HTR-8/SVneo (cell line): ENCODE measurements at regions not wholly inside any gene's neighbourhood (a gene's known extent, or its start where the extent isn't known, plus 50 kb on each side); places are given as distances from the start of the nearest gene placed in this dataset.

Source experiments
- DNase-seq: peaks from one replicate; pipeline ENCODE4 v3.0.0; 2011; ENCODE audit warnings: low spot score, mixed read lengths; ENCODE audit not compliant: insufficient read length
- FAIRE-seq: peaks from 2 replicates; lab custom pipeline; 2011; peaks lifted over from hg19 to GRCh38; lab: Jason Lieb, UNC

DNA sequence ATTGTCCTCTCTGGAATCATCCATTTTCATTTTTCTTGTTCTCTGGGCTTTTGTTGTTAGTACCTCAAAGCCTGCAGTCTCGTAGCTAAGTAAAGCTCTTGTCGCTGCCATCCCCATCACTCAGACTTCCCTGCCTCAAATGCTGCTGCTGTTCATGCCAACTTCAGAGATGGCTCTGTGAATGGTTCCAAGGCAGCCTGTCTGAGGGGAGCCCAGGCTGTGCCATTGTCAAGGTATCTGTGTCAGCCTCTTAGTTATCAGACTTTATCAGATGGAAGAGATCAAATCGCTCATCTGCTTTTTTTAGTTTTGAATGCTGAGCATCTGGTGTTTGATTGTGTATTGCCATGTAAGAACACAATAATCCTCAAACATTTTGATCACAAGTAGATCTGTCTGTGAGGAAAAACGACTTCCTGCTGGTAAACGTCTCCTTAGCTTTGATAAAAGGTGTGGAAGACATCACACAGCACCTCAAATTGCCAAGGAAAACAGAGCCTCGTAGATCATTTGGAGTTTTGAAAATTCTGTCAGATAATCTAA, 304.2 kb upstream of the ZC3H12C start:
- DNase-seq (no peak), FAIRE-seq (no peak)

DNA sequence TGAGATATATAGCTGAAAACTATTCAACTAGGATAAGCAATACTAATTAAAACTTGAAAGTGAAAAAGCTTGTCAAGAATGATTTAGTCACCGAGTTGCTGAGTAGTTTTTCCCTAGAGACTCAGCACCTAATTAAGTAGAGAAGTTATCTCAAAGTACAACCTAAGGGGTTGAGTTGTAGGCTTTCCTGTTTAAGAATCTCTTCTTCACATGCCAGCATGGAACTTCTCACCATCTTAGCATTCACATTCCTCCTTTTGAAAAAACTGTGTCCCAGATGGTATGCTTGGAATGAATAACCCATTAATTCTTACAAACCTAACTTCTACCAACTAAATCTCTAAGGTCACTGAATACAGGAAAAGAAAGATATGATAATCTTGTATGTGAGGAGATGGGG, 303.3 kb upstream of the ZC3H12C start:
- DNase-seq = no peak

DNA sequence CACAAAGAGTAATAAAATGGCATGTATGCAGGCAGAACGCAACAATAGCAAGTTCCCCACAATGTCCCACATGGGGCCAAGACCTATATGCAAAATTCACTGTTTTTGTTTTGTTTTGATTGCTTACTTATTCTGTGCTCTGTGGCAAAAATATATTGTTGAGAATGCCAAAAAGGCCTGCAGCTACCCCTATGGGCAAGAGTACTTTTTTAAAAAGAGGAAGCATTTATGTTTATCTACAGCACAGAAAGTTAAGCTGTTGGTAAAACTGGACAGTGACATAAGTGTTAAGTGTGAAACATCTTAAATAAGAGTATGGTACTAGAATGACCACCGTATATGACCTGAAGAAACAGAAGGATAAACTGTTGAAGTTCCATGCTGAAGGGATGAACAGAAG, 301.9 kb upstream of the ZC3H12C start:
- DNase-seq (no peak), FAIRE-seq (no peak)

More for the DNA sequence above, 303.3 kb upstream of the ZC3H12C start:
- FAIRE-seq = no peak

DNA sequence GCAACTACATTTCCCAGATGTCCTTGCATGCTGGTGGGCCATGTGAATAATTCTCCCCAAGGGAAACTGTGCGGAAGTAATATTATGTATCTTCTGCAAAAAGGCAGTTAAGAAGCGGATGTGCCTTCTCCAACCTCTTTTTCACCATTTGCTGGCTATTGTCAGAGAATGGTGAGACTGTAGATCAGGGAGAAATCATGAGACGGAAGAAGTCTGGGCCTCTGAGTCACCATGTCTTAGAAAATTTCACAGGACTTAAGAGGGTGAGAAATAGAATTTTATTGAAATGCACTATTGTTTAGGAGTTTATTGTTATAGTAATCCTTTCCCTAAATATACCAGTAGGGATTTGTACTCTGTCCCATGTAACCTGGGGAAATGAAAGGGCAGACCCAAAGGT, 298.7 kb upstream of the ZC3H12C start:
- FAIRE-seq = no peak
- DNase-seq = no peak

DNA sequence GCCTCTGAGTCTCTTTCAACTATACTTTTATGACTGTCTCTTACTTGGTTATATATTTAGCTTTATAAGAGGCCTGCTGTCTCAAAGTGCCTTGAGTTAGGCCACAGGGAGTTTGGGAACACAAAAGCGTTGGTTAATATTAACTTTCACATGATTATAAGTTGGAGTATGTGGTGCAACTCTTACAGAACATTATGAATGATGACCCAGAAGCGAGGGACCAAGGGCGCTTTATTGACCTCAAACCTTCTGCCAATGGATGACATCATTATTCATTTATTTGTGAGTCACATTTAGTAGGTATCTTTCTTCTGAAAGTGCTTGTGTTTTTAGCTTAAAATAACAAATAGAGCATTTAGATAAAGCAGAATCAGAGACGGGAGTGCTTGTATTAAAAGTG, 298.0 kb upstream of the ZC3H12C start:
- no peak for DNase-seq
- no peak for FAIRE-seq

DNA sequence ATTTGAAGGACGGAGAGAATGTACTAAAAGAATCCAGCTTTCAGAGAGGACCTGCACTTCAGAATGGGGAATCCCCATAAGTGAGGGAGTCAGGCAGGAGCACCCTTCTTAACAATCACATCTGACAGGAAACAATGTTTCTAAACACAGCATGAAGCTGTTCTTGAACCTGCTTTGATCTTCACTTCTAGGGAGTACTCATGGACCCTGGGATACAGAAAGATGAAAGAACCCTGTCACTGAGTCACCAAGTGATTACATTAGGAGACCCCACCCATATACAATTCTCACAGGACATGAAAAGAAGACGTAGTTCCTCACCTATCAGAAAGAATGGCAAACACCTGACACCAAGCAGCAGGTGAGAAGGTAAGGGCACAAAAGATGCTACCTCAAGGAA, 296.9 kb upstream of the ZC3H12C start:
- no peak for FAIRE-seq

DNA sequence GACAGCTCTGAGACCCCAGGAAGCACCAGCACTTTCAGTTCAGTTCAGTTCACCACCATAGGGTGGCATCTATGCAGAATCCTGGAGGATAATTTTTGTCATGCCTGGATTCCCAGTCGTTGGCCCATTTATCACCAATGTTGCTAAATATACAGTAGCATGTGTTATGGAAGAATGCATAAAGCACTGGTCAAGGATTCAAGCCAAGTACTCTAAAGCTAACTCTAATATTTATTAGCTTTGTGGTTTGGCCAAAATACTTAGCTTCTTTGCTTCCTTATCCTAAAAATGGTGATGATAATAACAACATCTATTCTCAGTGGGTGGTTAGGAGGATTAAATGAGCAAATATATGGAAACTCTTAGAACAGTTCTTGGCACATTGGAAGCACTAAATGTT, 294.7 kb upstream of the ZC3H12C start:
- peak; percentile 46 for FAIRE-seq
- DNase-seq = no peak

More for the DNA sequence above, 296.9 kb upstream of the ZC3H12C start:
- no peak for DNase-seq

DNA sequence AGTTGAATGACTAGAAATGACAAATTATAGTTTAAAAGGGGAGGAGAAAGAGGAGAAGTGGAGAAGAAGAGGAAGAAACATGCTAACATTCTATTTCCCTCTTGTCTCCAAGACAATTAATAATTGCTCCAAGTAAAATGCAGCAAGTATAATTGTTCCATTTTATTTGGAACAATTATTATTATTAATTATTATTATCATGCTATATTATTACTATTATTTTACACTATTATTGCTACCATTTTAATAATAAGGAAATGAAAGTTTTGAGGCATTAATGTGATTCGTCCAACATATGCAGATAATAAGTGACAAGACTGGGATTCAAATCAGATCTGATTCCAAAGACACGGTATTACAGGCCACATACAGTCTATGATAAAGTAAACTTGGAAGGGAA, 293.6 kb upstream of the ZC3H12C start:
- FAIRE-seq = no peak
- no peak for DNase-seq

DNA sequence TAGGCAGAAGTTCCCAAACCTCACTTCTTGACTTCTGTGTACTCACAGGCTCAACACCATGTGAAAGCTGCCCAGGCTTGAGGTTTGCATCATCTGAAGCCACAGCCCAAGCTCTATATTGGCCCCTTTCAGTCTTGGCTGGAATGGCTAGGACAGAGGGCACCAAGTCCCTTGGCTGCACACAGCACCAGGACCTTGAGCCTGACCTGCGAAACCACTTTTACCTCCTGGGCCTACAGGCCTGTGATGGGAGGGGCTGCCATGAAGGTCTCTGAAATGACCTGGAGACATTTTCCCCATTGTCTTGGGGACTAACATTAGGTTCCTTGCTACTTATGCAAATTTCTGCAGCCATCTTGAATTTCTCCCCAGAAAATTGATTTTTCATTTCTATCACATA, 288.3 kb upstream of the ZC3H12C start:
- DNase-seq = no peak
- FAIRE-seq = no peak

DNA sequence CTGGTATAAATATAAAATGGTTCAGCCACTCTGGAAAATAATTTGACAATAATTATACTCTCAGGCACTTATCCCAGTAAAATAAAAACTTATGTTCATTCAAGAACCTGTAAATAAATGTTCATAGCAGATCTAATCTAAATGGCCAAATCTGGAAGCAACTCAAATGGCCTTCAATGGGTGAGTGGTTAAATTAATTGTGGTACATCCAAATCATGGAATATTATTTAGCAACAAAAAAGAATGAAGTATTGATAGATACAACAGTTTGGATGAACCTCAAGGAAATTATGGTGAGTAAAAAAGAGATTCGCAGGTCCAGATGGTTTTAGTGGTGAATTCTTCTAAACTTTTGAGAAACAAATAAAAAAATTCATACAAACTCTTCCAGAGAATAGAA, 287.0 kb upstream of the ZC3H12C start:
- DNase-seq = no peak
- FAIRE-seq = no peak

DNA sequence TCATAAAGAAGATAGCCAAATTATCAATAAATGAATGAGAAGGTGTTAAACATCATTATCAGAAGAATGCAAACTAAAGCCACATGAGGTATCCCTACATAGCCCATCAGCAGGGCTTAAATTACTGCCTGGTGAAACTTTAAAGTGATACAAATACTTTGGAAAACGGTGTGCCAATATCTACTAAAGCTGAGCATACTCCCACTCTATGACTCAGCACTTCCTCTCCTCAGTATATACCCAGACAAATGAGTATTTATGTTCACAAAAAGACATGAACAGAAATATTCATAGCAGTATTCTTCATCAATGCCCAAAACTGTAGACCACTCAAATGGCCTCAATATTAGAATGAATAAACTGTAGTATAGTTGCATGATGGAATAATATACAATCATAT, 284.6 kb upstream of the ZC3H12C start:
- DNase-seq (no peak), FAIRE-seq (no peak)

DNA sequence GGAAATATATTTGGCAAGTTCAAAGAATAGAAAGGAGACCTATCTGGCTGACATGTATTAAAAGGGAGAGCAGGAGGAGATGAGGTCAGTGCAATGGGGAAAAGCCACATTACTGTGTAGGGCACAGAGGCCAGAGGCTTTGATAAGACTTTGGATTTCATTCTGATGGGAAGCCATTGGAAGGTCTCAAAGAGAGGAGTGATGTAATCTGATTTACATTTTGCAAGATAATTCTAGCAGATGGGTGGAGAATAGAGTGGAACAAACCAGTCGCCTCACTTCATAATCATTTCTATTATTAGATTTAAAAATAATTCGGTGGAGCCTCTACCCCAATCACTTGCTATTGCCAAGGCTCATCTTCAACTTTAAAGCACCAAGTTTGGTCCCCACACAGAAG, 278.4 kb upstream of the ZC3H12C start:
- no peak for FAIRE-seq

DNA sequence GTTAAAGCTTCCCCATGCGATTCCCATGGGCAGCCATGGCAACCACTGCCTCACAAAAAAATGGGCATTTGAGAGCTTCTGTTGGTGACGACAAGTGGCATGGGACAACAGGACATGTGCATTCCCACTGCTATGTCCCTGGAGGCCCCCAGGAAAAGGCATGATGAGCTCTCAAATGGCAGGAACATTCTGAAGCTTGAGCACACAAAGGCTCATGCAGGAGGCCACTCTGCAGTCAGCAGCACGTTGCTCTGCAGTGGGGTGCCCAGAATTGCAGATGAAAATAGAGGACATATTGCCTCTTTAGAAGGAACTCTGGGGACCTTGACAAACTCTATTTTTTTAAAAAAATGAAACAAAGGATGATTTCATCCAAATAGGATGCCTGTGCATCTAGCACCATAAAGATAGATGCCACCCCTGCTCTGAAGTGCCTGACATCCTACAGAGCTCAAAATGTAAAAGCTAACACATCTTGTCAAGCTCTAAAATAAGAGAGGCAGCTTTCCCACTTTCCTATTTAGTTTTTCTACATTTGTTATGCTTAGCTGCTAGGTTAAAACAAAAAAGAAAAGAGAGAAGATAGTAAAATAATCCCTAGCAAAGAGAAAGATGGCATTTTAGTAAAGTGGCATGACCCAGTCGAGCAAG, 277.6 kb upstream of the ZC3H12C start:
- no peak for FAIRE-seq
- no peak for DNase-seq

More for the DNA sequence above, 278.4 kb upstream of the ZC3H12C start:
- DNase-seq = no peak

DNA sequence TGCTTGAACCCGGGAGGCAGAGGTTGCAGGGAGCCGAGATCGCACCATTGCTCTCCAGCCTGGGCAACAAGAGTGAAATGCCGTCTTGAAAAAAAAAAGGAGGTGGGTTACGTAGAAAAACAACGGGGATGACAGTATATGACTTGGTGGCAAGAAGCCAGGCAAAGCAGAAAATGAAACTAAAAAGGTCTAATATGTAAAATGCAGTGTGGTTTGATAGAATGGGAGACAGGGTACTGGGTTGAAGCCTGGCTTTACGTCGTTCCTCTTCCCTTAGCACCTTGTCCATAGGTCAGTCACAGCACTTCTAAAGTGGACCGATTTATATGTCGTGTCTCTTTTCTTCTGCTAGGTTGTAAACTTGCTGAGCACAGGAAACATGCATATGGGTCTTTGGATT, 274.9 kb upstream of the ZC3H12C start:
- no peak for FAIRE-seq
- no peak for DNase-seq

DNA sequence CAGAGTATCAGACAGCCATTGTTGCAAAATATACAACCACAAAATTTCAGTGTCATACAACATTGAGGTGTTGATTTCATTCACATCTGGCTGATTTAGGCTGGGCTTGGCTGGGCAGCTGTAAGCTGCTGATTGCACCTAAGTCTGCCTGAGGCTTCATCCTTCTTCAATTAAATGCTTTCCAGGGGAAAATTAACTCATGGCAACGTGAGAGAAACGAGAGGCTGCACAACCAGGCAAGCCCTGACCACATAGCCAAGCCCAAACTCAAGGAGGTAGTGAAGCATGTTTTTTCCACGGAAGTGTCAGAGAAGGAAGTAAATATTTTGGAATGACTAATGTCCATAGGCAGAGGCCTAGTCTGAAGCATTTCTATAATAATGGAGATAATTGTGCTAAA, 273.8 kb upstream of the ZC3H12C start:
- DNase-seq (no peak), FAIRE-seq (peak; percentile 75)

DNA sequence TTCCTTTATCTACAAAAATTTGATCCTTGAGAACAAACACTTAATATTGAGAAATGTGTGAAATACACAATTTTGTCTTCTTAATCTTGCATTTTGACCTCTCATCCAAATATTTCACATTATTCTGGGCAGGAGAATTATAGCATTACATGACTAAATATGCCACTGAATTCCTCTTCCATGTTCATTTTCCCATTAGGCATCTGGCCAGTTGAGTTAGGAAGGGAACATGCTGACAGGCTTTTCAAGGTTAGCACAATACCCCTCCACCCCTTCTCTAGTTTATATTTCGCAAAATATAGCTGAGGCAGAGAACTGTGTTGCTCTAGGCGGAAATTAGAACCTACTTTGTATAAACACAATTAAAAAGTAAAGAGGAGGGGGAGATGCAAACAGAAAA, 271.7 kb upstream of the ZC3H12C start:
- no peak for FAIRE-seq

DNA sequence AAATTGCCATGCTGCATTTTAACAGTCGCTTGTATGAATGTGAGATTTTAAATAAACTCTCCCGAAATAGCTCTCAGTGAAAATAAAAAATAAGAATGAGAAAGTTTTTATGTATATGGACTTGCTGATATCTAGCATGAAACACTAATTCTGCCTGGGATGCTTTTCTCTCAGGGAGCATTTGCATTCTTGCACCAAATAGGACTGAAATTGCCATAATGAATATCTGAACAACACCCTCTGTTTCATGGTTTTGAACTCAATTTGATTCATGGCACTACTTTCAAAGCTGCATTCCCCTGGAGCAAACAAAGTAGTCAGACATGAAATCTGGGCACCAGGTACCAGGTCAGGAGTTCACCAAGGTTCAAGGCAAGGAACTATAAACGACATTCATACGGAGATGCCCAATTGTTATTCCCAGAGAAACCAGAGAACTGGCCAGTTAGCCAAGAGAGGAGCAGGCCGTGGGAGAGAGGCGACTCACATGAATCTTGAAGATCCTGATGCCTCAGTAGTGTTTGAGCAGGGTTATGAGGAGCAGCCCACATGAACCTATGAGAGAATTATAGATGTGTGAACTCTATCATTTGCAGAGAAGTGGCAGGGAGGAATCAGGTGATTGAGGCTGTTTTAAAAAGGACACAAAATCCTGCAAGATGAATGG, 270.6 kb upstream of the ZC3H12C start:
- DNase-seq (no peak), FAIRE-seq (no peak)

More for the DNA sequence above, 271.7 kb upstream of the ZC3H12C start:
- no peak for DNase-seq

DNA sequence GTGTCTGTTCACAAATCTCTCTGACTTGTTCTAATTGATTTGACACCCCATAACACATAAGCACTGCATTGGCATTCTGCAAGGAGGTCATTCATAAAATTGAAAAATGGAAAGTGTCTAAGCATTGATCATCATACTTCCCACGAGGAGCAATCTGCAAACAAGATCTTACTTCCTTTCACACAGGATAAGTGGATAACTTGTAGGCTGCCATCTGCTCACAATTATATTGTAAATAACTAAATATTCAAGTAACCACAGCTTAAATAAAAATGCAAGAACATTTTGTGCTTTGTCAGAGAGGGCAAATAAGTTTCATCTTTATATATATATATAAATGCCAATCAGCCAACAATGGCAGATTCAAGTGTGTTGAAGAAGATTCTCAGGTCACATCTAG, 264.8 kb upstream of the ZC3H12C start:
- no peak for DNase-seq
- FAIRE-seq = no peak

DNA sequence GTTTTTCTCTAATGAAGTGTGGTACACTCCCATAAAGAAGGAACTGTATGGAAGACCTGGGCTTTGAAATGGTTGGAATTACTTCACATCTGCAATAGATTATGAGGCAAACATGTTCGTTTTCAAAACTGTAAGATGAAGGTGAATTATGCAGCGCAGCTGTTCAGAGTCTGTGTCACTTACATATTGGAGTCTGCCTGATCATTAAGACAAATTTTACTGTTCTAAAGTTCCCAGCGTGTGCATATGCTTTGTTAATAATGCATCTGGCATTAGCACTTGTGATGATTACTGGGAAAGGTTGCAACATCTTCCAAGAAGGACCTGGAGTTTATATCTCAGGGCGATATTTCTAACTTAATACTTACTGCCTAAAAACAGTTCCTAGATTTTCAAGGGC, 255.2 kb upstream of the ZC3H12C start:
- FAIRE-seq (no peak), DNase-seq (no peak)

DNA sequence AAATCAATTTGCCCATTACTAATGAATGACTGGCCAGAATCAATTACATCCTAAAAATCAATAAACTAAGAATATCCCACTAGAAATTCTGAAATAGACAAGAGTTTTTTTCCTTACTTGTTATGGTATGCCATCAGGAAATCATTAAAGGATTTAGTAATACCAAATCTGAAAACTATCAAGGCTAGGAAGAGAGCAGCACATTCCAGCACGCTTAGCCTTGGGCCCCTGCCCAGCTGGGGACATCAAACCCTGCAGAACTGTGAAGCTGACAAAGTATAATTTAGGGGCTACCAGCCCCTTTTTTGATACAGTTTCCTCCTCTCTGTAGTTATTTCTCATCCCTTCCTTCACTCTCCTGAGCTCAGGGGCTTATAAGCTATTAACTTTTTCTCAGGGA, 247.8 kb upstream of the ZC3H12C start:
- FAIRE-seq = no peak
- no peak for DNase-seq

DNA sequence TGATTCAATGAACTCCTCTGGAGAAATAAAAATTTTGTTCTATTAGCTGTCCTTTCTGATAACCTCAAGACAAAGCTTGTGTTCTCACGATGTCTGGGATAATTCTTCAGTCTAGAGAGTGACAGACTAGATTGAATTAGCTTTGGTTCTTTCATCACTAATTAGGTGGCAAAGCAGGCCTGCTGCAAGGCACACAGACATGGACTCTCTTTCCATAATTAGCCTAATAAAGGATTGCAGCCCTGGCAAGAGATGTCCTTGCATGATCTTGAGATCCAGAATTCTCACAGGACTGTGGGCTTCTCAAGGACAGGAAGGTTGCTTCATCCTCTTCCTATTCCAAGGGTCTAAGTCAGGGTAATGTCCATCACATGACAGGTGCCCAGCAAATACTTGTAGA, 245.6 kb upstream of the ZC3H12C start:
- no peak for DNase-seq
- no peak for FAIRE-seq

DNA sequence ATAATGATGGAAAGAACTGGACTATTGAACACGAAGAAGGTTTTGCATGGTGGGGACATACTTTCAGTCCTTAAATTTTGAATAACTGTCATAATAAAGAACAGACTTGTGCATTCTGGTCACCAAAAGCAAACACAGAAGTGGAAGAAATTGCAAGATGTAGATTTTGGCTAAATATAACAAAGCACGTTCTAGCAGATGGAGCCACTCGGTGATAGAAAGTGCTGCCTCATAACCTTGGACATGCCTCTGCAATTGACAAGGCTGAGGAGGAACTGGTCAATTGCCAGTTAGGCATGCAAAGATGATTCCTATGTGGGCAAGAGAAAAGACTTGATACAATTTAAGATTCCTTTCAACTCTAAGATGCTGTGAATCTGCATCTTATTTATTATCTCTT, 244.1 kb upstream of the ZC3H12C start:
- no peak for FAIRE-seq
- DNase-seq = no peak
